IMR-90 (cell line): ENCODE measurements at regions not wholly inside any gene's neighbourhood (a gene's known extent, or its start where the extent isn't known, plus 50 kb on each side); places are given as distances from the start of the nearest gene placed in this dataset.

ENCODE experiments used
- ATAC-seq: fragments of 200-7000 bp; cut with Tn5 transposase; 2 replicates; pipeline ENCODE4 v1.9.1; 2020; ENCODE audit warnings: low read depth, mild to moderate bottlenecking, moderate library complexity
- BruUV-seq: library from RNA; stranded (reverse); fragments of 400-500 nt; replicated peaks from 2 replicates; lab custom pipeline; 2021; lab: Mats Ljungman, UMichigan
- CTCF ChIA-PET: fragments of 300-600 bp; formaldehyde crosslinking; extraction: SDS; loops from one replicate; lab custom pipeline; 2021; ENCODE audit warnings: antibody characterized with exemption; lab: Yijun Ruan, JAX
- POLR2A ChIA-PET: fragments of 300-600 bp; sonication (Branson Sonifier 250); formaldehyde crosslinking; loops from one replicate; lab custom pipeline; 2022; ENCODE audit warnings: antibody characterized with exemption; ENCODE audit not compliant: unreplicated experiment; lab: Charles Lee
- DNase-seq: peaks from one replicate; pipeline ENCODE4 v3.0.0; 2013
- H2AFZ ChIP-seq: replicated peaks from 2 replicates; pipeline ENCODE3; 2013; ENCODE audit warnings: low read length, mild to moderate bottlenecking; ENCODE audit not compliant: poor library complexity
- H2AK5ac ChIP-seq: 2 replicates; pipeline ENCODE4 v1.6.1; 2013; ENCODE audit warnings: low read depth, low read length, inconsistent platforms
- H2AK9ac ChIP-seq: replicated peaks from 2 replicates; pipeline ENCODE3; 2013; ENCODE audit warnings: mild to moderate bottlenecking, low read depth, low read length, moderate library complexity; ENCODE audit not compliant: poor library complexity
- H2BK120ac ChIP-seq: 2 replicates; pipeline ENCODE4 v1.6.1; 2013; ENCODE audit warnings: low read depth, low read length, inconsistent platforms
- H2BK15ac ChIP-seq: 3 replicates; pipeline ENCODE4 v1.6.1; 2013; ENCODE audit warnings: low read depth, low read length, inconsistent platforms
- H2BK20ac ChIP-seq: 2 replicates; pipeline ENCODE4 v1.6.1; 2013; ENCODE audit warnings: low read depth, mild to moderate bottlenecking, inconsistent platforms, low read length, moderate library complexity
- H2BK5ac ChIP-seq: 2 replicates; pipeline ENCODE4 v1.6.1; 2013; ENCODE audit warnings: mild to moderate bottlenecking, low read depth, low read length, inconsistent platforms; ENCODE audit not compliant: poor library complexity, severe bottlenecking
- H3K14ac ChIP-seq: replicated peaks from 2 replicates; pipeline ENCODE4 v1.6.1; 2013; ENCODE audit warnings: low read depth, low read length, inconsistent platforms
- H3K18ac ChIP-seq: 2 replicates; pipeline ENCODE4 v1.6.1; 2013; ENCODE audit warnings: low read depth, low read length, control low read depth
- H3K23ac ChIP-seq: 2 replicates; pipeline ENCODE4 v1.6.1; 2013; ENCODE audit warnings: low read depth, low read length, inconsistent platforms
- H3K27ac ChIP-seq: 2 replicates; pipeline ENCODE4 v1.5.1; 2013; ENCODE audit warnings: mild to moderate bottlenecking, control low read depth, low read length; ENCODE audit not compliant: insufficient read depth
- H3K27me3 ChIP-seq: 2 replicates; pipeline ENCODE4 v1.6.1; 2013; ENCODE audit warnings: low read length; ENCODE audit not compliant: control insufficient read depth, insufficient read depth
- H3K36me3 ChIP-seq: 2 replicates; pipeline ENCODE4 v1.6.1; 2013; ENCODE audit warnings: low read length, mixed read lengths; ENCODE audit not compliant: control insufficient read depth, insufficient read depth
- H3K4ac ChIP-seq: 2 replicates; pipeline ENCODE4 v1.6.1; 2013; ENCODE audit warnings: low read depth, low read length, inconsistent platforms
- H3K4me1 ChIP-seq: 2 replicates; pipeline ENCODE4 v1.6.1; 2013; ENCODE audit warnings: low read length, mixed read lengths; ENCODE audit not compliant: control insufficient read depth, insufficient read depth
- H3K4me2 ChIP-seq: 2 replicates; pipeline ENCODE4 v1.6.1; 2013; ENCODE audit warnings: low read depth, mild to moderate bottlenecking, control low read depth, low read length, moderate library complexity
- H3K4me3 ChIP-seq: 2 replicates; pipeline ENCODE4 v1.5.1; 2013; ENCODE audit warnings: low read depth, mild to moderate bottlenecking, control low read depth, low read length, moderate library complexity; ENCODE audit not compliant: insufficient read depth
- H3K56ac ChIP-seq: 2 replicates; pipeline ENCODE4 v1.6.1; 2013; ENCODE audit warnings: low read length, inconsistent platforms; ENCODE audit not compliant: insufficient read depth; ENCODE audit errors: extremely low read depth
- H3K79me1 ChIP-seq, 2 experiments: 2 replicates each; pipeline ENCODE4 v1.6.1; 2013; ENCODE audit warnings: low read length in 2 of 2, inconsistent platforms in 1 of 2, low read depth in 1 of 2
- H3K9ac ChIP-seq: 2 replicates; pipeline ENCODE4 v1.6.1; 2013; ENCODE audit warnings: low read depth, low read length, control low read depth
- H3K9me1 ChIP-seq: 2 replicates; pipeline ENCODE4 v1.6.1; 2013; ENCODE audit warnings: low read length, inconsistent platforms; ENCODE audit not compliant: insufficient read depth
- H3K9me3 ChIP-seq: 2 replicates; pipeline ENCODE4 v1.6.1; 2013; ENCODE audit warnings: low read length; ENCODE audit not compliant: control insufficient read depth, insufficient read depth
- H4K20me1 ChIP-seq: 2 replicates; pipeline ENCODE4 v1.6.1; 2013; ENCODE audit warnings: low read length, inconsistent platforms; ENCODE audit not compliant: insufficient read depth
- H4K5ac ChIP-seq: 2 replicates; pipeline ENCODE4 v1.6.1; 2013; ENCODE audit warnings: mild to moderate bottlenecking, low read depth, low read length, control low read depth
- H4K8ac ChIP-seq, 2 experiments: 2 replicates each; pipeline ENCODE4 v1.6.1; 2013; ENCODE audit warnings: low read depth in 2 of 2, low read length in 2 of 2, control low read depth in 1 of 2, inconsistent platforms in 1 of 2
- H4K91ac ChIP-seq: 2 replicates; pipeline ENCODE4 v1.6.1; 2013; ENCODE audit warnings: low read depth, low read length, inconsistent platforms; ENCODE audit not compliant: insufficient read depth
- BHLHE40 ChIP-seq: fragments of 150-350 bp; IDR thresholded peaks from 2 replicates; pipeline ENCODE4 v1.6.1; 2016; ENCODE audit warnings: mild to moderate bottlenecking, low read depth, low read length
- CEBPB ChIP-seq: IDR thresholded peaks from 2 replicates; pipeline ENCODE4 v1.6.1; 2012; ENCODE audit warnings: low read depth, low read length, improper control_type of control experiment
- CHD1 ChIP-seq: IDR thresholded peaks from 2 replicates; pipeline ENCODE4 v1.6.1; 2012; ENCODE audit warnings: low read depth, low read length, improper control_type of control experiment
- FOS ChIP-seq: fragments of 150-350 bp; IDR thresholded peaks from 2 replicates; pipeline ENCODE4 v1.6.1; 2016; ENCODE audit warnings: low read depth, low read length
- MAFK ChIP-seq: IDR thresholded peaks from 2 replicates; pipeline ENCODE4 v1.6.1; 2012; ENCODE audit warnings: low read depth, low read length, improper control_type of control experiment
- MAZ ChIP-seq: IDR thresholded peaks from 2 replicates; pipeline ENCODE4 v1.6.1; 2012; ENCODE audit warnings: low read depth, mild to moderate bottlenecking, low read length, improper control_type of control experiment, moderate library complexity, borderline replicate concordance
- MXI1 ChIP-seq: IDR thresholded peaks from 2 replicates; pipeline ENCODE4 v1.6.1; 2012; ENCODE audit warnings: low read depth, mild to moderate bottlenecking, low read length, moderate library complexity, borderline replicate concordance
- NFE2L2 ChIP-seq: fragments of 150-350 bp; IDR thresholded peaks from 2 replicates; pipeline ENCODE4 v1.6.1; 2016; ENCODE audit warnings: low read depth, mild to moderate bottlenecking, low read length
- POLR2A ChIP-seq: IDR thresholded peaks from 2 replicates; pipeline ENCODE4 v1.6.1; 2012; ENCODE audit warnings: mild to moderate bottlenecking, low read depth, low read length
- RAD21 ChIP-seq: IDR thresholded peaks from 2 replicates; pipeline ENCODE4 v1.6.1; 2012; ENCODE audit warnings: low read length, improper control_type of control experiment
- RCOR1 ChIP-seq: IDR thresholded peaks from 2 replicates; pipeline ENCODE4 v1.6.1; 2012; ENCODE audit warnings: mild to moderate bottlenecking, low read length, improper control_type of control experiment; ENCODE audit not compliant: insufficient replicate concordance
- RFX5 ChIP-seq: IDR thresholded peaks from 2 replicates; pipeline ENCODE4 v1.8.0; 2012; ENCODE audit warnings: low read depth, mild to moderate bottlenecking, low read length, moderate library complexity
- SMC3 ChIP-seq: fragments of 150-350 bp; IDR thresholded peaks from 2 replicates; pipeline ENCODE4 v1.6.1; 2016; ENCODE audit warnings: low read depth, mild to moderate bottlenecking, antibody characterized with exemption, low read length, moderate library complexity
- USF2 ChIP-seq: fragments of 150-350 bp; IDR thresholded peaks from 2 replicates; pipeline ENCODE4 v1.6.1; 2017; ENCODE audit warnings: mild to moderate bottlenecking, antibody characterized with exemption, low read length, low read depth
- WGBS, 2 experiments: methylation state at CpG; one replicate each; pipeline versions ENCODE4 v1.1.5 to v1.1.7; 2013; ENCODE audit warnings: missing lambda C conversion rate in 2 of 2; ENCODE audit not compliant: insufficient read length in 1 of 2; ENCODE audit errors: extremely low coverage in 2 of 2; 5-methylcytosine and 5-hydroxymethylcytosine counted together
- dilution Hi-C: fragments of 300-500 bp; cut with HindIII; formaldehyde crosslinking; loops from one replicate; pipeline ENCODE4 v1.14.3; 2018; ENCODE audit warnings: low sequenced_read_pairs; ENCODE audit not compliant: unreplicated experiment
- in situ Hi-C: fragments of 300-500 bp; cut with MboI; formaldehyde crosslinking; loops from 3 replicates; pipeline ENCODE4 v1.14.3; 2019; ENCODE audit warnings: low sequenced_read_pairs, inconsistent platforms, mixed read lengths
- intact Hi-C: fragments of 100-400 bp; cut with micrococcal nuclease; formaldehyde crosslinking; loops from 2 replicates; pipeline ENCODE4 v1.10.0; 2022
- TF ChIP-seq, protein P1 (sequence below): fragments of 150-350 bp; IDR thresholded peaks from 2 replicates; pipeline ENCODE4 v1.6.1; 2016; ENCODE audit warnings: low read depth, mild to moderate bottlenecking, low read length, moderate library complexity, borderline replicate concordance

DNA sequence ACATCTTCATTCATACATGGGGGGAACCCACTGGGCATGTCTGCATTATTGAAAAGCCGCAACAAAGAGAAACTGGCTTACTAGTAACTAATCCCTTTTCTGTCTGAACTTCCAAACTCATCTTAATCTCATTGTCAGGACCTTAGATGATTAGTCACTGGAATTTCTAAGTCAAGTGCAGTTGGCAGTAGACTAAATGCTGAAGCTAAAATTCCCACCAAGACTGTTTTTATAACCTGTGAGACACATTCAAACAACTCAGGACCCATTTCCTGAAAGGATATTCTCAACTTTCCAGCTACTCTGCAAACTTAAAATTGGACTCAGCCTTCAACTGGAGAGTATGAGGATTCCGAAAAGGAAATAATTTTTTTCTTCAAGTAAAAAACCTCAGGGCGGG, 94.8 kb upstream of the SCAF8 start:
- no peaks in the 10 kb centered on the region for H3K9me1 ChIP-seq
- no peak overlapping the region for H2BK5ac ChIP-seq
- no peaks in the 10 kb centered on the region for H3K4me1 ChIP-seq
- DNase-seq (peak; percentile 33), ATAC-seq (no peak)
- intact Hi-C loops = no loop called here
- no peak for TF ChIP-seq RFX5
- TF ChIP-seq NFE2L2 = no peak
- TF ChIP-seq MAZ = no peak
- no peak for TF ChIP-seq CEBPB
- TF ChIP-seq RCOR1 = no peak
- no peak for TF ChIP-seq FOS
- no peak for TF ChIP-seq MAFK
- no peak for TF ChIP-seq CHD1
- TF ChIP-seq USF2 = no peak
- no peak for TF ChIP-seq BHLHE40
- TF ChIP-seq RAD21 = no peak
- no peak for TF ChIP-seq MXI1
- TF ChIP-seq POLR2A = no peak
- TF ChIP-seq, protein P1, sequence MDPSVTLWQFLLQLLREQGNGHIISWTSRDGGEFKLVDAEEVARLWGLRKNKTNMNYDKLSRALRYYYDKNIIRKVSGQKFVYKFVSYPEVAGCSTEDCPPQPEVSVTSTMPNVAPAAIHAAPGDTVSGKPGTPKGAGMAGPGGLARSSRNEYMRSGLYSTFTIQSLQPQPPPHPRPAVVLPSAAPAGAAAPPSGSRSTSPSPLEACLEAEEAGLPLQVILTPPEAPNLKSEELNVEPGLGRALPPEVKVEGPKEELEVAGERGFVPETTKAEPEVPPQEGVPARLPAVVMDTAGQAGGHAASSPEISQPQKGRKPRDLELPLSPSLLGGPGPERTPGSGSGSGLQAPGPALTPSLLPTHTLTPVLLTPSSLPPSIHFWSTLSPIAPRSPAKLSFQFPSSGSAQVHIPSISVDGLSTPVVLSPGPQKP = no peak
- no peak for TF ChIP-seq SMC3
- H4K91ac ChIP-seq = no peak overlapping the region
- no peaks in the 10 kb centered on the region for H3K36me3 ChIP-seq
- dilution Hi-C loops = no loop called here
- H3K9me3 ChIP-seq = peaks cover 3% of the 10 kb centered on the region
- no peak overlapping the region for H3K27ac ChIP-seq
- no peak overlapping the region for H4K5ac ChIP-seq
- no peaks in the 10 kb centered on the region for H3K27me3 ChIP-seq
- H3K56ac ChIP-seq = no peak overlapping the region
- no peak overlapping the region for H2BK20ac ChIP-seq
- BruUV-seq = no TSS peak
- no peak overlapping the region for H2AFZ ChIP-seq
- H4K8ac ChIP-seq = no peak overlapping the region
- H3K23ac ChIP-seq = no peak overlapping the region
- WGBS, 2 experiments = no CpG with 5 or more reads among the region's 3 CpGs
- CTCF ChIA-PET = no interaction called here
- no peak overlapping the region for H2AK5ac ChIP-seq
- no peak overlapping the region for H3K4me2 ChIP-seq
- POLR2A ChIA-PET = no interaction called here
- no peak overlapping the region for H2BK15ac ChIP-seq
- H3K18ac ChIP-seq = no peak overlapping the region
- no peak overlapping the region for H3K9ac ChIP-seq
- H3K14ac ChIP-seq = no peak overlapping the region
- in situ Hi-C loops = no loop called here
- H2BK120ac ChIP-seq = no peak overlapping the region
- no peaks in the 10 kb centered on the region for H3K79me1 ChIP-seq
- no peak overlapping the region for H3K4me3 ChIP-seq
- H2AK9ac ChIP-seq = no peak overlapping the region
- H3K4ac ChIP-seq = no peak overlapping the region
- no peaks in the 10 kb centered on the region for H4K20me1 ChIP-seq
